OCI-M1 (cell line): ENCODE measurements at regions not wholly inside any gene's neighbourhood (a gene's known extent, or its start where the extent isn't known, plus 50 kb on each side); places are given as distances from the start of the nearest gene placed in this dataset.

Source experiments
- DNase-seq: peaks from one replicate; lab custom pipeline; 2025; lab: John Stamatoyannopoulos, UW

- no peak for DNase-seq
Measured at GRCh38 chr5:124923131-124923530, 176.7 kb upstream of the ZNF608 start.

DNA sequence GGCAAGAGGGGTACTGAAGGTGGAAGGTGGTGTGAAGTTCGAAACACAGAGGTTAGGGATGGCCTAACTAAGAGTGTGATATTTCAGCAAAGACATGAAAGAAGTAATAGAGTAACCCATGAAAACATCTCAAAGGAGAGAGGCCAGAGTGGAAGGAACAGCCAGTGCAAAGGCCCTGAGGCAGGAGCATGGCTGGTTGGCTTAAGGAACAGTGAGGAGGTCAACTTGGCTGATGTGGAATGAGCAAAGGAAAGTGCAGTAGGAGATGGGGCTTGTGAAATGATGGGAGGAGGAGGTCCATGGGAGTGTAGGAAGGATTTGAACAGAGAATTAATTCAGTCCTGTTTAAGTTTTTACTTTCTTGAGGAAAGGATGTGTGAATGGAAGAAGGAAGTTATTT lies 178.3 kb upstream of the ZNF608 start:
- no peak for DNase-seq

- no peak for DNase-seq
Measured at GRCh38 chr5:124927735-124928134, 181.3 kb upstream of the ZNF608 start.

GRCh38 chr5:124929000-124929399 lies 182.6 kb upstream of the ZNF608 start:
- DNase-seq: no peak

DNA sequence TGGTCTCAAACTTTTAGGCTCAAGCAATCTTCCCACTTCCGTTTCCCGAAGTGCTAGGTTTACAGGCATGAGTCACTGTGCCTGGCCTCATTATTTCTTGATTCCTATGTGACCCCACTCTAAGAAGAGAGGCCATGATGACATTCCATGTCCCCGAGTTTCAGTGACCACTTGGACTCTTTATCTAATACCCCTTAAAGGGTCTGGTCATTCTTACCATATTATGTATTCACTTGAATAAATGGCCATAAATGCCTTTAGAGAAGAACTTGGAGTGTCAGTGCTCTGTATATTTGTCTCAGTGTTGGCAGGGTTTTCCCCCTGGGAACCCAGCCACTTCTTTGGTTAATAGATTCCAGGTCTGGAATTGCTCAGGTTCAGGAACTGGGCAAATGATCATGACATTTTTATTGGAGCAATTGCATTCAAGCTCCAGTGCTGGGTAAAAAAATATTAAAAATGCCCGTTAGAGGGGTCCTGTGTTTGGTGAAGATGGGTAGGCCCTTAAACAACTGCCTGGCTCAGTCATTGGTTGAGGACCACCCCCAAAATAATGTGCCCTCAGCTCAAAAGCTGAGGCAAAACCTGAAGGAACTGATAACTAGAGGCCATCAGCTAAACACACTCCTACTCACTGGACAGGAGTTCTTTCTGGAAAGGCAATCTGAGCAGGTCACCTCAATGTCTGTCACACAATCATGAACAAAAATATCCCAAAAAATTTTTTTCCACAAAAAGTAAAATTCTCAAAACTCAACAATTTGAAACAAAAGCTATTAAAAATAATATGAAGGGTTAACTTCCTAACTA lies 186.6 kb upstream of the ZNF608 start:
- DNase-seq: no peak

DNA sequence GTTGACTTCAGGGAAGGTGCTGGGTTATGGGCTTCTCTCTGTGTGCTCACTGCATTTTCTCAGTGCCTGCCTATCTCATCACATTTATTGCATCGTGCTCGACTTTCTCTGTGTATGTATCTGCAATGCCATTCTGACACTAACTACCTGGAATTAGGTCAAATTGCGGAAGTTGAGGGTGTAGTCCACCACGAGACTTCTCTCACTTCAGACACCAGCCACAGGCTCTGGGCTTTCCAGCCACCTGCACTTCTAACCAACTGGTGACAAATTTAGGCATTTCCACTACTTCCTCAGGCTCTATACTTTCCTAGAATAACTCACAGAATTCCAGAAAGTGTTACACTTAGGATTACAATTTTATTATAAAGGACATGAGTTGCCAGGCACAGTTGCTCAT lies 188.6 kb upstream of the ZNF608 start:
- DNase-seq: peak; percentile 2

DNA sequence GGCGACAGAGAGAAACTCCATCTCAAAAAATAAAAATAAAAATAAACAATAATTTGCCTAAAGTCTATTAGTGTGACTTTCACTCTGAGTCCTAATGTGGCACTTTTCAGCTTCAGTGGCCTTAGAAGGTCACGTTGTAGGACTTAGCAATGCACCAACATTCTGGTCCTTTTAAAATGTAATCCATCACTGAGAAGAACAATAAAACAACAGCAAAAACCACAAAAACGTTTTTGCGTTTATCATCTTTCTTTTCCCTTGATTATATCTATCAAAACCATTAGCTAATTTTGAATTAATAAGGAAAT lies 190.1 kb upstream of the ZNF608 start:
- no peak for DNase-seq

- DNase-seq: peak; percentile 0
Measured at GRCh38 chr5:124941051-124942049, 194.9 kb upstream of the ZNF608 start.

DNA sequence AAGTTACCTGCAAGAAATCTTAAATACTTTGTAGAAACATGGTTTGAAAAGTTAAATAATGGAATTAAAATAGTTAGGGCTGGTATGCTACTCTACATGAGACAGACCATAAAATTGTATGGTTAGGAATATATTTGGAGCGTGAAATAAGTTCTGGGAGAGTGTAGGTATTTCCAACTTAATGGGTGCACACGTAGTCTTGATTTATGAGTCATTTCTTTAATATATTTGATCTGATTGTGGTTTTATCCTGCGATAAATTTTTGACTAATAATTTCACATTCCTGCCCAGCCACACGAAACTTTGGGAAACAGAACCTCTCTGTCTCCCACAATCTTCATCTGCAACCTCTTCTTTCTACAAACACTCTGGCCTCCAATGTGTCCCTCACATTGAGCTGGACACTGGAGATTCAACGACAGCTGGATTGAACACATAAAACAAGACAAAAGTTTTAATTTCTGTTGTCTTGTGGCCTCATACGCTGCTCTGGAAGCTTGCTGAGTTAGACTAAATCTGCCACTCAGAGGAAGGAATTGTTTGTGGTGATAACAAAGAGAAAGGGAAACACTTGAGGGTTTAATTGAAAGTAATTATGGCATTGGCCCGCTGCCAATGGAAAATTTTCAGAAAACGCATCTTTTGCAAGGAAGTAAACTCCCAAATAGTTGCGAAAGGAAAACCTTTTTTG lies 201.8 kb upstream of the ZNF608 start:
- DNase-seq: no peak

GRCh38 chr5:124948754-124949275 lies 202.4 kb upstream of the ZNF608 start:
- no peak for DNase-seq

DNA sequence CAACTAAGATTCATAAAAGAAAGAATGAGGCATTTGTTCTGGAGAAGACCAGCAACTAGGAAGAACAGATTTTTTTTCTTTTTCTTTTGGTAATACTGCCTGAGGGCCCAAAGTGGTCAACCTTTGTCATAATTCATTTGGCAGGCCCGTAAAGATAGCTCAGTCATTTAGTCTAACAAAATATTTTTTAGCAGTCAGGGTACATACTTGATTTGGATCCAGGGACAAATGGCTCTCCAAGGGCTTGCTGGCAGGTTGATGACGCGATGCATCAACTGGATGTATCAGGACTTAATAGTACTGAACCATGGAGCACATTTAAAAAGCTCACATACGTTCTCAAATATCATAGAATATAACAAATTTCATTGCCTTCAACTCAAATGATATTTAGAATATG lies 203.4 kb upstream of the ZNF608 start:
- no peak for DNase-seq

DNA sequence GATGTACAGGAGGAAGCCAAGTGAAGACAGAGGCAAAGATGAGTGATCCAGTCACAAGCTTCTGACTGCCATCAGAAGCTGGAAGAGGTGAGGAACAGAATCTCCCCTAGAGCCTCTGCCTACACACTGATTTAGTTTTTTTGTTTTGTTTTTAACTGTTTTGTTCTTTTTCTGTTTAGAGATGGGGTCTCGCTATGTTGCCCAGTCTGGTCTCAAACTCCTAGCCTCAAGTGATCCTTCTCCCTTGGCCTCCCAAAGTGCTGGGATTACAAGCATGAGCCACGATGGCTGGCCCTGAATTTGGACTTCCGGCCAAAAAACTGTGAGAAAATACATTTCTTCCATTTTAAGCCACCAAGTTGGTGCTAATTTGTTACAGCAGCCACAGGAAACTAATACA lies 204.7 kb upstream of the ZNF608 start:
- no peak for DNase-seq

- DNase-seq: no peak
Measured at GRCh38 chr5:124951661-124952060, 205.2 kb upstream of the ZNF608 start.

GRCh38 chr5:124952079-124952478 lies 205.6 kb upstream of the ZNF608 start:
- DNase-seq: no peak

DNA sequence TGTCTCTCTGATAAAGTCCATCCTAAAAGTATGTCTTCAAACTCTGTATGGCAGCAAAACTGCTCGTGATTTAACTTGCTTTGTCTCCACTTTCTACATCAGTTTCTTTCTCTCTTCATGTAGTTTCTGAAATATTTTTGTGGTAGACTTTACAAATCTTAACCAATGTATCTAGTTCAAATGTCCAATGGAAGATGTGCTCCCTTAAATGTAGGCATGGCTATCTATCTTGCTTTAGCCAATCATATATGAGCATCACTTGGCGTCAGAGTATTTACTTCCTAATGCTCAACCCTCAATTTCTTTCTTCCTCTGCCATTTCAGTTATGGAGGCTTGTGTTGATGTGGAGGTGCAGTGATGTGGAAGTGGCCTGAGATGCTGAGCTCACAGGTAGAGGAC lies 206.1 kb upstream of the ZNF608 start:
- no peak for DNase-seq

GRCh38 chr5:124954784-124955183 lies 208.3 kb upstream of the ZNF608 start:
- no peak for DNase-seq

DNA sequence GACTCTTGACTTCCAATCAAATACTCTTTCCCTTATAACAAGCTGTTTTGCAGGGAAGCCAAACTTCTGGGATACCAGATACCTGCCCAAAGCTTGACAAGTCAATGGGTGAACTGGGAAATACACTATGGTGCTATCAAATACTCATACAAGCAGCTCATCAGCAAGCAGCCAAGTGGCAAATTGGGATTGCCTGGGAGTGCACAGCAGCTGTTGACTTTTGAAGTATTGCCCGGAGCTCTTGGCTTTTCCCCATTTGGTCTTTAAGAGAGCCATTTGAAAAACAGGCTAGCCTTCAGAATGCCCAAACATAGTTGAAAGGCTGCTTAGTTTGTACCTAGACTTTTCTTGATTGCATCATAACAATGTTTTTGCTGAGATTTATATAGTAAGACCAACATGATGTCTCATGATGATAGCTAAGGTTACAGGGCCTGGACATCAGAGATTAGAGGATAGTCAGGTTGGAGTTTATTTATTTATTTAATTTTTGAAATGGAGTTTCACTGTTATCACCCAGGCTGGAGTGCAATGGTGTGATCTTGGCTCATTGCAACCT lies 210.1 kb upstream of the ZNF608 start:
- DNase-seq: no peak

GRCh38 chr5:124957063-124957462 lies 210.6 kb upstream of the ZNF608 start:
- no peak for DNase-seq

DNA sequence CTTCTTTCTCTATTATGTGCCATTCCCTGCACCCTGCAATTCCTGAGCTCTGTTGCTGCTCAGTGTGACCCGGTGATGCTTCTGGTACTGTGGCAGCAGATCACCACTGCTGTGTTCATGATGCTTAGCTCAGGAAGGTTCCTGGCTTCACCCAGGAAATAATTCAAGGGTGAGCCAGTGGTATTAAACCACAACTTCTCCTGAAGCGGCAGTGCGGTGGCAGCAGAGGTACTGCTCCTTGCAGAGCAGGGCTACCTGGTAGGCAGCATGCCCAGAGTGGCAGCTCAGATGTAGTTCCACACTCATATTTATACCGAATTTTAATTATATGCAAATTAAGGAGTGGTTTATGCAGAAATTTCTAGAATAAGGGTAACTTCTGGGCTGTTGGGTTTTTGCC lies 213.8 kb upstream of the ZNF608 start:
- no peak for DNase-seq

GRCh38 chr5:124961521-124961920 lies 215.1 kb upstream of the ZNF608 start:
- no peak for DNase-seq

DNA sequence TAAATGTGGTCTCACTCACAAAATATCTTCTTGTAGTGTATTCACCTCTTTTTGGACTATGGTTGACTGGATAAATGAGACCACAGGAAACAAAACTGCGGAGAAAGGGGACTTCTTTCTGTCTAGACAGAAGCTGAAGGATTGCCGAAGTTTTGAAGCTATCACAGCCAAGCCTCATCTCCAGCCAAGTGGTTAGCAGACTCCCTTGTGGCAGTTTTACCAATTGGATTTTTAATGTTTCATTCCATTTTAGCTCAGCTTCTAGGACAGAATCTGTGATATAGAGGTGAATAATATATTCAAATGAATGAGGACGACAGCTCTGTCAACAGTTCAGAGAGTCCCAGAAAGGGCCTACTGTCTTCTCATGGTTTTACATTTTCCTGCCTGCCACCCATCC lies 215.7 kb upstream of the ZNF608 start:
- no peak for DNase-seq

- DNase-seq: no peak
Measured at GRCh38 chr5:124962735-124963134, 216.3 kb upstream of the ZNF608 start.
